Colonic mucosa (tissue), 4 donors: ENCODE measurements at regions not wholly inside any gene's neighbourhood (a gene's known extent, or its start where the extent isn't known, plus 50 kb on each side); places are given as distances from the start of the nearest gene placed in this dataset.
"Not testable (repeated sequence)": the region's sequence is repeated elsewhere in the genome, so short reads cannot be mapped to it uniquely, and the experiment has no call there.

Source experiments
- DNase-seq: peaks from one replicate; pipeline ENCODE4 v3.0.0-alpha.2; 2020
- H3K27ac ChIP-seq: fragments of 200-600 bp; one replicate; pipeline ENCODE4 v1.8.0; 2021
- H3K27me3 ChIP-seq: fragments of 200-600 bp; one replicate; pipeline ENCODE4 v1.8.0; 2021
- H3K36me3 ChIP-seq: fragments of 200-600 bp; one replicate; pipeline ENCODE4 v1.8.0; 2021
- H3K4me1 ChIP-seq: fragments of 200-600 bp; one replicate; pipeline ENCODE4 v1.8.0; 2021; ENCODE audit warnings: mild to moderate bottlenecking
- H3K4me3 ChIP-seq: fragments of 200-600 bp; one replicate; pipeline ENCODE4 v1.8.0; 2021
- H3K9ac ChIP-seq, 2 donors: one replicate each; pipeline ENCODE4 v1.7.0; 2013; ENCODE audit warnings: control low read depth in 2 of 2, low read depth in 2 of 2, low read length in 2 of 2
- H3K9me3 ChIP-seq: fragments of 200-600 bp; one replicate; pipeline ENCODE4 v1.8.0; 2021
- CTCF ChIP-seq: fragments of 200-600 bp; IDR thresholded peaks from one replicate; pipeline ENCODE4 v1.8.0; 2022; ENCODE audit warnings: antibody characterized with exemption, mild to moderate bottlenecking
- intact Hi-C: fragments of 100-400 bp; cut with DNase I; formaldehyde crosslinking; loops from one replicate; pipeline ENCODE4 v1.14.1; 2022
- donor health status: healthy.
- donor health status: DM: no; HTN: no; CAD: no.
- donor health status: DM: no; HTN: no; CAD: no.

- intact Hi-C loops: no loop called here
- Histone ChIP-seq H3K27ac (no peak overlapping the region), H3K27me3 (no peaks in the 10 kb centered on the region), H3K9me3 (no peaks in the 10 kb centered on the region), H3K4me1 (no peaks in the 10 kb centered on the region), H3K36me3 (no peaks in the 10 kb centered on the region), H3K9ac (no peak overlapping the region), H3K4me3 (no peak overlapping the region)
- no peak for TF ChIP-seq CTCF
- no peak for DNase-seq
These were observed 173.0 kb upstream of the IGF1 start for GRCh38 chr12:102653406-102653805.

- intact Hi-C loops: no loop called here
- Histone ChIP-seq H3K4me1 (no peaks in the 10 kb centered on the region), H3K9ac (no peak overlapping the region), H3K27ac (no peak overlapping the region), H3K27me3 (no peaks in the 10 kb centered on the region), H3K4me3 (no peak overlapping the region), H3K9me3 (no peaks in the 10 kb centered on the region), H3K36me3 (no peaks in the 10 kb centered on the region)
- TF ChIP-seq CTCF: no peak
- DNase-seq: no peak
These were observed 172.4 kb upstream of the IGF1 start for GRCh38 chr12:102652645-102653313.

- H3K36me3 ChIP-seq: no peaks in the 10 kb centered on the region
- no peak for DNase-seq
- no peaks in the 10 kb centered on the region for H3K4me1 ChIP-seq
- no peak overlapping the region for H3K27ac ChIP-seq
- no peak overlapping the region for H3K9ac ChIP-seq
- intact Hi-C loops: no loop called here
- no peaks in the 10 kb centered on the region for H3K27me3 ChIP-seq
- H3K4me3 ChIP-seq: no peak overlapping the region
- TF ChIP-seq CTCF: no peak
- no peaks in the 10 kb centered on the region for H3K9me3 ChIP-seq
These were observed 165.6 kb upstream of the IGF1 start for GRCh38 chr12:102645968-102646367.

GRCh38 chr12:102643879-102644575 lies 163.7 kb upstream of the IGF1 start:
- no peak overlapping the region for H3K27ac ChIP-seq
- TF ChIP-seq CTCF: no peak

GRCh38 chr12:102642199-102642598 lies 161.8 kb upstream of the IGF1 start:
- Histone ChIP-seq H3K4me3 (no peak overlapping the region), H3K9ac (no peak overlapping the region), H3K9me3 (no peaks in the 10 kb centered on the region), H3K27me3 (no peaks in the 10 kb centered on the region), H3K36me3 (no peaks in the 10 kb centered on the region), H3K4me1 (no peaks in the 10 kb centered on the region), H3K27ac (no peak overlapping the region)
- intact Hi-C loops: no loop called here
- no peak for DNase-seq
- no peak for TF ChIP-seq CTCF

More at GRCh38 chr12:102643879-102644575, 163.7 kb upstream of the IGF1 start:
- Histone ChIP-seq H3K36me3 (no peaks in the 10 kb centered on the region), H3K4me1 (no peaks in the 10 kb centered on the region), H3K27me3 (no peaks in the 10 kb centered on the region), H3K9ac (no peak overlapping the region), H3K9me3 (no peaks in the 10 kb centered on the region), H3K4me3 (no peak overlapping the region)
- DNase-seq: no peak
- intact Hi-C loops: no loop called here

- DNase-seq, H3K4me3 ChIP-seq, H3K9me3 ChIP-seq, intact Hi-C loops, H3K27ac ChIP-seq, H3K9ac ChIP-seq, H3K4me1 ChIP-seq, H3K36me3 ChIP-seq, H3K27me3 ChIP-seq: not testable (repeated sequence)
These were observed 160.3 kb upstream of the IGF1 start for GRCh38 chr12:102640658-102641057.
